Right lung (tissue), 2 donors: ENCODE measurements at regions not wholly inside any gene's neighbourhood (a gene's known extent, or its start where the extent isn't known, plus 50 kb on each side); places are given as distances from the start of the nearest gene placed in this dataset.

ENCODE experiments used
- DNase-seq, 2 donors: peaks; one replicate each; pipeline ENCODE4 v3.0.0-alpha.2; 2013

- DNase-seq, result no peak
These were observed 176.0 kb downstream of the DACT1 start for GRCh38 chr14:58813745-58814144.

DNA sequence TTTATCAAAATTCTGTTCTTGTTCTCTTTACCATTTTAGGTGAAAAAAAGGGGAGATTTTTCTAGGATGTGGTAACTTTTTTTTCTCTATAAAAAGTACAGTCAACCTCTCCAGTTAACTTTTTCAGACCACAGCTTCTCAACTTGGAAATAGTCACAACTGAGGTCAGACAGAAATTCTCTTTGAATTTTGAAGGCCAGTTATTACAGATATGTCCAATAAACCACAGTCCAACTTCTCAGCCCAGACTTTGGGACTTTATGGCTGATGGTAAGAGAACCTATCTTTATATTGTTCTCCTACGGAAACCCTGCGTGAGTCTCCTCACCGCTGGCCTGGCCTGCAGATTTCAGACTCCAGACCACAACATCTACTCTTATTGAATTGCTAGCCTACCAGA lies 176.7 kb downstream of the DACT1 start:
- DNase-seq, result no peak

GRCh38 chr14:58815161-58815701 lies 177.5 kb downstream of the DACT1 start:
- DNase-seq, result no peak

DNA sequence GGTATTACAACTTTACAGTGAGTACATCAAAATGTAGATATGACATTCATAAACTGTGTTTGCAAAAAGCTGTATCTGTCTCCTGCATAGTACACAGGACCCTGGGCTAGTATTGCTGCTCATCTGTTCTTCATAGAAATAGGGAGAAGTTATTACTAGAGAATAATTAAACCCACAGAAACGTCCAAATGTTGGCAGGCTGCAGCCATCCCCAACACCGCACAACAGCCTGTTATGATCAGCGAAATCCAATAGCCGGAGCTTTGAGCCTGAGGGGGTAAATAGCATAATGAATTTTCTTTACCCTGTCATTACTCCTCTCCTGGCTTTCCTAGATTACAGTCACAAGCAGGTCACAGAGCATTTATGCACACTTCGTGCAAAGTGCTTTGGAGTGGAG lies 178.0 kb downstream of the DACT1 start:
- DNase-seq, result no peak

- no peak for DNase-seq
These were observed 178.8 kb downstream of the DACT1 start for GRCh38 chr14:58816416-58817115.

DNA sequence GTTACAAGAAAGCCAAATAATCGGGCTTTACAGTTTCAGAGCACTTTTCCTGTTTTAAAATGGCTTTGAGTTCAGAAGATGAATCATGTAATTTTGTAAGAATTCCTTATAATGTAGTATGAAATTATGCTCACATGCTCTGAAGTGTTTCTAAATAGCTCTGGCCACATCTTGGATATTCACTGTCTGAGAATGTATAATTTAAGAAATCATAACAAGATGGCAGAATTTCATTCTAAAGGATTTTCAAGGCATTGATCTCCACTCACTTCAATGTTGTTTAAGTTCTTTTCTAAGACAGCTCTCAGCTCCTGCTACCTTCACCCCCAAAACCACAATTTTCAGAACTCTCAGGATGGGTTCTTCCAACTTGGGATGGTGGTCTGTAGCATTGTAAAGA lies 180.1 kb downstream of the DACT1 start:
- DNase-seq, result no peak

GRCh38 chr14:58820032-58820431 lies 182.3 kb downstream of the DACT1 start:
- no peak for DNase-seq

- DNase-seq, result no peak
These were observed 183.7 kb downstream of the DACT1 start for GRCh38 chr14:58821421-58821820.

GRCh38 chr14:58822856-58823255 lies 185.1 kb downstream of the DACT1 start:
- DNase-seq, result no peak

- no peak for DNase-seq
These were observed 185.6 kb downstream of the DACT1 start for GRCh38 chr14:58823312-58823711.

- no peak for DNase-seq
These were observed 186.3 kb downstream of the DACT1 start for GRCh38 chr14:58824106-58824505.

DNA sequence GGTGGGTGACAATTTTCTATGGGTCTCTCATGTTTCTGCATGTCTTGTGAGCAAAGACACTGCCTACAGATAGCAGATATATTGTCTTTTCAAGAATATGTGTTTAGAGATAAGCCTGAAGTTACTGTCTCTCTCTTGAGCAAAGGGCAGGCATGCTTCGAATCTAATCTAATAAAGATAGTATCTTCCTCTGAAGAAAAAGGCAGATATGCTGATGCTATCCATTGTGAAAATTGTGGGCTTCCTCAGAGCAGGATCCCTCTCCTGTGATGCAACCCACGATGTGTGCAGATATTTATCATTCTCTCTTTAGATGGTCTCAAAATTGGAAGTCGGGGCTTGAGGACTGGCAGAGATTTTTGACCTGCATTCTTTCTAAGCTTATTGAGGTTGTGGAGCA lies 187.0 kb downstream of the DACT1 start:
- DNase-seq, result no peak

- DNase-seq, result no peak
These were observed 187.8 kb downstream of the DACT1 start for GRCh38 chr14:58825606-58826005.

DNA sequence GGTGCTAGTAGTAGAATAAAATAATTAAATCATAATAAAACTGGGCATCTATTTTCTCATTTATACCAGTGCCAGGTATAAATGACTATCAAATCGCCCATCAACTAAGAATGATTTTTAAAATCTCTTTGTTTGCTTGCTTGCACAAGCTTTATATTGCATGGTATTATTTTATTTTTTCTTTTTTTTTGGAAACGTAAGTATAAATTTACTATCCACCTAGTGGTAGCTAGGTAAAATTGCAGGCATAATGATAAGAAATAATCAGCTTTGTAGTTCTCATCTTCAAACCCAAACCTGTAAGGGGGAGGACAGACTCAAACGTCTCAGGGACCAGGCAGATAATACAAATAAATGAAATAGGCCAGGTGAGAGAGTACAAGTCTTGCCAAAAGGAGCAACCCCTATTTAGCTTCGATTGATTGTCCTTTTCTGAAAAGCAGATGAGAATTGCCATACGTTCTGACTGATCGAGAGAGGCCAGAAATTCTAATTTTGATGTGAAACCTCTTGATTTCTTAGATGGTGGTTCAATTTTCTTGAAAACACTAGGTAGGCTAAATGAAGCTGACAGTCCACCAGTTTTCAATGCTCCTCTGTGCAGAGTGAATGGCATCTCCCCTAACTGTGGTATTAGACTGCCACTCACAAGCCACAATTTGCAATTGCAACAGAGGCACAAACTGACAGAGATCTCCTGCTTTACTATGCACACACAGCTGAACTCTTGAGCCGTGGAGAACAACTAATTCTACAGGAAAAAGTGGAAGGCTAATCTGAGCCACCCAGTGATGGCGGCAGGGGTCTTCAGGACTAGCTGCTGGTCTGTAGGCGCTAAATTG lies 189.3 kb downstream of the DACT1 start:
- no peak for DNase-seq

DNA sequence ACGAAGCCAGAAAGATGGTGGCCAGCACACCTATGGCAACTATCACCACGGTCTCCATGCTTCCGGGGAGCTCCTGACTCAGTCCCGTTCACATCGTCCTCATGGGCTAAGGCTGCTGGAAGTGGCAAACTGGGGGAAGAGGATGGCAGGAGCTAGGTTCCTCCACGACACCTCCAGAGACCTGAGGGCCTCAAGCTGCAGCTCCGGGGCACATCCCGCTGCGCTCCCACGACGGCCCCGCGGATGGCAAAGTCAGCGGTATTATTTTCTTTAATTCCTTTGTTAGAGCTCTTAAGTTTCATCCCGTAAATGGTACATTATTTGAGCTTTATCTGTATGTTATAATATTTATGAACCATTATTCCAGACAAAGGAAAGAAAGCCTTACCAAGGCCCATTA lies 190.5 kb downstream of the DACT1 start:
- no peak for DNase-seq

- DNase-seq, result no peak
These were observed 191.8 kb downstream of the DACT1 start for GRCh38 chr14:58829594-58829993.

DNA sequence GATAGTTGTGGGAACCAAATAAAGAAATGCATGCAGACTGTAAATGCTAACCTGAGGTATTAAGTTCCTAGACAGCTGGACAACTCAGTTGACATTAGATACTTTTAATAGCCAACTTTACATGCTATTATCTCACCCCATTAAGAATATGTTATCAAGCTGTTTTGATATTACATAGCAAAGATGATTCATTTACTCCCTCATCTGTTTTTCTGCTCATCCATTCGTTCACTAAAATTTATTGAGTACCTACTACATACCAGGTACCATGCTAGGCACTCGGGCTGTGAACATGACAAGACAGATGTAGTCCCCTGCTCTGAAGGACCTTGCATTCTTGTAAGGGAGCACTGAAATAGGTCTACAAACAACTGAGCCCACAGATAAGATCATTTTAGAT lies 192.4 kb downstream of the DACT1 start:
- DNase-seq, result no peak

DNA sequence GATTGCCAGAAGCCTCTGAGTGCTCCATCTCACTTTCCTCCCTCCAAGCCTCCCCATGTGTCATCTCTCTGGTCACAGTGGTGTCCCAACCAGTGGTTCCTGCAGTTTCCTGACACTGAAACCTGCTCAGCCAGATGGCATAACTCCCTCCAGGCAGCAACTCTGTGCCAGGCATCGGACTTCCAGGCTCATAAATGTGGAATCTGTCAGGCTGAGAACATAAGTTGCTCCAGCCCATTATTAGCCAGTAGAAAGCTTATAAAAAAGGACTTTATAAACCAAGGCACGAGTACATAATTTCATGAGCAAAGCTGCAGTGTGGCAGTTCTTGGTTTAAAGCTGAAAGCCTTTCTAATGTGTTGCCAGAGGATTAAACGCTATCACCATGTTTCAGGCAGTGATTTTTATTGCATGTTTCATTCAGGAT lies 194.3 kb downstream of the DACT1 start:
- no peak for DNase-seq

DNA sequence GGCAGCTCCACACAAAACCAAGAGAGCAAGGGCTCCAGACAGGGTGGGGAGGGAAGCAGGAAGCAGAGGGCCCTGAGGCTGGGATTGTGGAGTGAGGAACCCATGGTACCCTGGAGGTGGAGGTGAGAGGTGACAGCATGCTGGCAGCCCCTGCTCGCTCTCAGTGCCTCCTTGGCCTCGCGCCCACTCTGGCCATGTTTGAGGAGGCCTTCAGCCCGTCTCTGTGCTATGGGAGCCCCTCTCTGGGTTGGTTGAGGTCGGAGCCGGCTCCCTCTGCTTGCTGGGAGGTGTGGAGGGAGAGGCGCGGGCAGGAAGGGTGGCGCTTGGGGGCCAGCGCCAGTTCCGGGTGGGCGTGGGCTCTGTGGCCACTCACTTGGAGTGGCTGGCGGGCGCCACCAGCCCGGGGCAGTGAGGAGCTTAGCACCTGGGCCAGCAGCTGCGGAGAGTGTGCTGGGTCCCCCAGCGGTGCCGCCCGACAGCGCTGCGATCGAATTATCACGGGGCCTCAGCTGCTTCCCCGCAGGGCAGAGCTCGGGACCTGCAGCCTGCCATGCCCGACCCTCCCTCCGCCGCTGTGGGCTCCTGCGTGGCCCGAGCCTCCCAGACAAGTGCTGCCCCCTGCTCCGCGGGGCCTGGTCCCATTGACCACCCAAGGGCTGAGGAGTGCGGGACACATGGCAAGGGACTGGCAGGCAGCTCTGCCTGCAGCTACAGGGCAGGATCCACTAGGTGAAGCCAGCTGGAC lies 196.0 kb downstream of the DACT1 start:
- DNase-seq, result no peak

GRCh38 chr14:58836303-58836974 lies 198.7 kb downstream of the DACT1 start:
- no peak for DNase-seq

DNA sequence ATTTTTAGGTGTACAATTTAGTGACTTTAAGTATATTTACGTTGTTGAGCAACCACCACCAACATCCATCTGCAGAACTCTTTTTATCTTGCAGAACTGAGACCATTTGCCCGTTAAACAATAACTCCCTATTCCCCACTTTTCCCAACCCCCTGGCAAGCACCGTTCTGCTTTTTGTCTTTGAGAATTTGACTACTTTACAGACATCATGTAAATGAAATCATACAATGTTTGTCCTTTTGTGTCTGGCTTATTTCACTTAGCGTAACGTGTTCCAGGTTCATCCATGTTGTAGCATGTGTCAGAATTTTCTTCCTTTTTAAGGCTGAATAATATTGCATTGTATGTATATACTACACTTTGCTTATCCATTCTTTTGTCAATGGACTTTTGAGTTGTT lies 201.5 kb downstream of the DACT1 start:
- no peak for DNase-seq

DNA sequence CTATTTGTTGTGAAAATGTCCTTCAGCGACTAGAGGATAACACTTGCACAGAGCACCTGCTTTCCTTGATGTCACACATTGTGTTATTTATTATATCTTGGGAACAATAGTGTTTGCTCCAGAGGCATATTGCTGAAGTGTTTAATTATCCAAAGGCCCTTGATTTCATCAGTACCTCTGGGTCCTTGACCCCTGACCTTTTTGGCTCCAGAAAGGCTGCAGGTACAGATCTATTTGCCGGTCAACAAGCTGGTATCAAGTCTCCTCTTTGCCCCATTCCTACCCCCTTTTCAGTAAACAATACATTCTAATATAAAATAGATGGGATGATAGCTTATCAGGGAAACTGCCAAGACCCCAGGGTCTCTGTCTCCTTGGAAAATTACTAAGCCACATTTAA lies 206.8 kb downstream of the DACT1 start:
- no peak for DNase-seq
